SK-N-SH (cell line): ENCODE measurements at regions not wholly inside any gene's neighbourhood (a gene's known extent, or its start where the extent isn't known, plus 50 kb on each side); places are given as distances from the start of the nearest gene placed in this dataset.

Experiments used
- CTCF ChIA-PET: fragments of 300-600, 350-600 bp; formaldehyde crosslinking; extraction: SDS; loops from one replicate; lab custom pipeline; 2021; lab: Yijun Ruan, JAX
- POLR2A ChIA-PET: fragments of 350-600 bp; sonication (Branson Sonifier 250); formaldehyde crosslinking; extraction: SDS; loops from one replicate; lab custom pipeline; 2020; ENCODE audit warnings: antibody characterized with exemption, inconsistent platforms; lab: Yijun Ruan, JAX
- DNase-seq: peaks from one replicate; pipeline ENCODE4 v3.0.0; 2012
- H2AFZ ChIP-seq: fragments of 200-600 bp; sonication (generic); 2 replicates; pipeline ENCODE4 v1.8.1; 2016; ENCODE audit warnings: antibody characterized with exemption, mild to moderate bottlenecking, low read depth
- H3F3A ChIP-seq: fragments of 200-600 bp; sonication (generic); replicated peaks from 2 replicates; pipeline ENCODE3; 2016; ENCODE audit warnings: antibody characterized with exemption, mild to moderate bottlenecking; ENCODE audit not compliant: insufficient read depth
- H3K27ac ChIP-seq, 2 experiments: fragments of 200-500 bp in 1 of 2; fragments of 200-600 bp in 1 of 2; sonication (Bioruptor generic) in 1 of 2; sonication (generic), shearing (Covaris generic) in 1 of 2; 2 replicates each; pipeline versions ENCODE4 v1.5.1 to v1.6.1; 2014 to 2016; ENCODE audit warnings: low read depth in 2 of 2, inconsistent platforms in 1 of 2, low read length in 1 of 2, mild to moderate bottlenecking in 1 of 2, mixed read lengths in 1 of 2
- H3K27me3 ChIP-seq: fragments of 200-600 bp; sonication (generic), shearing (Covaris generic); 2 replicates; pipeline ENCODE4 v1.6.1; 2016; ENCODE audit warnings: mixed run types; ENCODE audit not compliant: insufficient read depth
- H3K36me3 ChIP-seq, 2 experiments: fragments of 200-500 bp in 1 of 2; fragments of 200-600 bp in 1 of 2; sonication (Bioruptor generic) in 1 of 2; sonication (generic) in 1 of 2; replicated peaks in 1 of 2; 2 replicates each; pipeline versions ENCODE3 to v1.5.1; 2014 to 2016; ENCODE audit warnings: low read length in 1 of 2, mild to moderate bottlenecking in 1 of 2; ENCODE audit not compliant: insufficient read depth in 2 of 2, control insufficient read depth in 1 of 2
- H3K4me1 ChIP-seq, 2 experiments: fragments of 200-500 bp in 1 of 2; fragments of 200-600 bp in 1 of 2; sonication (Bioruptor generic) in 1 of 2; sonication (generic), shearing (Covaris generic) in 1 of 2; 2 replicates each; pipeline versions ENCODE4 v1.5.1 to v1.6.1; 2014 to 2016; ENCODE audit warnings: low read depth in 1 of 2, low read length in 1 of 2, mixed run types in 1 of 2; ENCODE audit not compliant: insufficient read depth in 2 of 2, control insufficient read depth in 1 of 2
- H3K4me2 ChIP-seq: fragments of 200-600 bp; sonication (generic), shearing (Covaris generic); 2 replicates; pipeline ENCODE4 v1.6.1; 2017; ENCODE audit warnings: mixed run types
- H3K4me3 ChIP-seq, 2 experiments: fragments of 200-500 bp in 1 of 2; fragments of 200-600 bp in 1 of 2; sonication (Bioruptor generic) in 1 of 2; sonication (generic), shearing (Covaris generic) in 1 of 2; 2 replicates each; pipeline versions ENCODE4 v1.5.1 to v1.8.1; 2014 to 2016; ENCODE audit warnings: low read depth in 2 of 2, inconsistent platforms in 1 of 2, low read length in 1 of 2, mild to moderate bottlenecking in 1 of 2, mixed read lengths in 1 of 2, moderate library complexity in 1 of 2
- H3K79me2 ChIP-seq: fragments of 200-600 bp; sonication (generic); 2 replicates; pipeline ENCODE4 v1.8.1; 2017; ENCODE audit warnings: mild to moderate bottlenecking; ENCODE audit not compliant: insufficient read depth
- H3K9ac ChIP-seq: fragments of 200-600 bp; sonication (generic); 2 replicates; pipeline ENCODE4 v1.6.1; 2017; ENCODE audit warnings: mixed run types
- H3K9me2 ChIP-seq: fragments of 200-600 bp; sonication (generic); 2 replicates; pipeline ENCODE4 v1.6.1; 2017; ENCODE audit warnings: mixed run types
- H3K9me3 ChIP-seq: fragments of 200-600 bp; sonication (generic); 2 replicates; pipeline ENCODE4 v1.6.1; 2017; ENCODE audit warnings: mixed run types, mild to moderate bottlenecking, moderate library complexity
- H4K20me1 ChIP-seq: fragments of 200-600 bp; sonication (generic); 2 replicates; pipeline ENCODE4 v1.6.1; 2017; ENCODE audit warnings: mild to moderate bottlenecking, mixed run types; ENCODE audit not compliant: insufficient read depth
- ELF1 ChIP-seq: IDR thresholded peaks from 2 replicates; pipeline ENCODE4 v1.4.0; 2012
- EP300 ChIP-seq, 2 experiments: IDR thresholded peaks; 2 replicates each; pipeline versions ENCODE4 v1.4.0 to v1.6.1; 2012; ENCODE audit warnings: borderline replicate concordance in 1 of 2, low read depth in 1 of 2, low read length in 1 of 2
- EZH2phosphoT487 ChIP-seq: fragments of 200-600 bp; sonication (generic); IDR thresholded peaks from 2 replicates; pipeline ENCODE4 v1.6.1; 2017; ENCODE audit warnings: low read depth, mixed run types, mild to moderate bottlenecking, antibody characterized with exemption, moderate library complexity, borderline replicate concordance
- FOXM1 ChIP-seq: IDR thresholded peaks from 2 replicates; pipeline ENCODE4 v1.4.0; 2012; ENCODE audit warnings: low read depth, mild to moderate bottlenecking
- GABPA ChIP-seq: IDR thresholded peaks from 2 replicates; pipeline ENCODE4 v1.4.0; 2012; ENCODE audit warnings: low read depth, mild to moderate bottlenecking
- GATA2 ChIP-seq: sonication (generic); formaldehyde crosslinking; IDR thresholded peaks from 2 replicates; pipeline ENCODE4 v1.5.0; 2020; ENCODE audit warnings: mild to moderate bottlenecking, missing genetic modification reagents
- NRF1 ChIP-seq: IDR thresholded peaks from 2 replicates; pipeline ENCODE4 v1.6.1; 2012; ENCODE audit warnings: low read depth, mild to moderate bottlenecking, low read length
- RFX5 ChIP-seq: IDR thresholded peaks from 2 replicates; pipeline ENCODE4 v1.6.1; 2012; ENCODE audit warnings: mild to moderate bottlenecking, improper control_type of control experiment, low read length
- RXRA ChIP-seq: IDR thresholded peaks from 2 replicates; pipeline ENCODE4 v1.4.0; 2012; ENCODE audit warnings: low read depth, mild to moderate bottlenecking, borderline replicate concordance
- SIN3A ChIP-seq: IDR thresholded peaks from 2 replicates; pipeline ENCODE4 v1.6.1; 2012; ENCODE audit warnings: low read depth, mild to moderate bottlenecking, low read length, moderate library complexity, borderline replicate concordance
- TCF12 ChIP-seq: IDR thresholded peaks from 2 replicates; pipeline ENCODE4 v1.4.0; 2012
- TEAD4 ChIP-seq: IDR thresholded peaks from 2 replicates; pipeline ENCODE4 v1.4.0; 2012; ENCODE audit warnings: mild to moderate bottlenecking, borderline replicate concordance; ENCODE audit not compliant: insufficient read depth
- YY1 ChIP-seq: IDR thresholded peaks from 2 replicates; pipeline ENCODE4 v1.4.0; 2012; ENCODE audit warnings: low read depth, mild to moderate bottlenecking
- WGBS: methylation state at CpG from one replicate; pipeline ENCODE4 v1.1.6; 2017; ENCODE audit warnings: low lambda C conversion rate; 5-methylcytosine and 5-hydroxymethylcytosine counted together
- TF ChIP-seq, protein P1 (sequence below): IDR thresholded peaks from 2 replicates; pipeline ENCODE4; 2012
- TF ChIP-seq, protein P2 (sequence below): fragments of 200-600 bp; sonication (generic); IDR thresholded peaks from 2 replicates; pipeline ENCODE4 v1.6.1; 2017; ENCODE audit warnings: antibody characterized with exemption, mild to moderate bottlenecking, moderate library complexity
- TF ChIP-seq, protein P3 (sequence below): fragments of 150-350 bp; IDR thresholded peaks from 2 replicates; pipeline ENCODE4 v1.6.1; 2016; ENCODE audit warnings: mild to moderate bottlenecking, low read depth, low read length
- TF ChIP-seq, protein P4 (sequence below): IDR thresholded peaks from 2 replicates; pipeline ENCODE4 v1.4.0; 2012; ENCODE audit warnings: low read depth, borderline replicate concordance
- TF ChIP-seq, protein P5 (sequence below): IDR thresholded peaks from 2 replicates; pipeline ENCODE4 v1.4.0; 2012; ENCODE audit warnings: low read depth
- TF ChIP-seq, protein P6 (sequence below): fragments of 150-350 bp; IDR thresholded peaks from 2 replicates; pipeline ENCODE4 v1.6.1; 2017; ENCODE audit warnings: antibody characterized with exemption, low read length, low read depth, borderline replicate concordance

DNA sequence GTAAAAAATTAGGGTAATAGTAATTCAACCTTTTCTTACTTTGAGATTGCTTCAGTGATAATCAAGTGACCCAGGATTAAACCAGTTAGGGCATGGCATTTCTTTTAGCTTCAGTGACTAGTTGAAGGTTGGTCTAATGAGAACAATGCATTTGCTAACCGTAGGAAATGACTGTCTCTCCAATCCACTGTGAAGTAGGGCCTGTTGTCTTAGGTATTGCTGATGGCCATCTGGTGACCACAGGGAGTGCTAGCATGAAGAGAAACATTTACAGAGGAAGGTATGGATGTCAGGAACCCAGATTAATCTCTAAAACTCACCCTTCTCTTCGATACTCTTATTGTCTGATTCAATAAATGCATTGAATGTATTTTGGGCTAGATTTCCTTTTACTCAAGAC is 535.9 kb upstream of the SEMA6A start:
- POLR2A ChIA-PET: no interaction called here
- TF ChIP-seq, protein P1, sequence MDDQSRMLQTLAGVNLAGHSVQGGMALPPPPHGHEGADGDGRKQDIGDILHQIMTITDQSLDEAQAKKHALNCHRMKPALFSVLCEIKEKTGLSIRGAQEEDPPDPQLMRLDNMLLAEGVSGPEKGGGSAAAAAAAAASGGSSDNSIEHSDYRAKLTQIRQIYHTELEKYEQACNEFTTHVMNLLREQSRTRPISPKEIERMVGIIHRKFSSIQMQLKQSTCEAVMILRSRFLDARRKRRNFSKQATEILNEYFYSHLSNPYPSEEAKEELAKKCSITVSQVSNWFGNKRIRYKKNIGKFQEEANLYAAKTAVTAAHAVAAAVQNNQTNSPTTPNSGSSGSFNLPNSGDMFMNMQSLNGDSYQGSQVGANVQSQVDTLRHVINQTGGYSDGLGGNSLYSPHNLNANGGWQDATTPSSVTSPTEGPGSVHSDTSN: no peak
- no peak for TF ChIP-seq GATA2
- TF ChIP-seq RXRA: no peak
- TF ChIP-seq ELF1: no peak
- TF ChIP-seq FOXM1: no peak
- TF ChIP-seq, protein P2, sequence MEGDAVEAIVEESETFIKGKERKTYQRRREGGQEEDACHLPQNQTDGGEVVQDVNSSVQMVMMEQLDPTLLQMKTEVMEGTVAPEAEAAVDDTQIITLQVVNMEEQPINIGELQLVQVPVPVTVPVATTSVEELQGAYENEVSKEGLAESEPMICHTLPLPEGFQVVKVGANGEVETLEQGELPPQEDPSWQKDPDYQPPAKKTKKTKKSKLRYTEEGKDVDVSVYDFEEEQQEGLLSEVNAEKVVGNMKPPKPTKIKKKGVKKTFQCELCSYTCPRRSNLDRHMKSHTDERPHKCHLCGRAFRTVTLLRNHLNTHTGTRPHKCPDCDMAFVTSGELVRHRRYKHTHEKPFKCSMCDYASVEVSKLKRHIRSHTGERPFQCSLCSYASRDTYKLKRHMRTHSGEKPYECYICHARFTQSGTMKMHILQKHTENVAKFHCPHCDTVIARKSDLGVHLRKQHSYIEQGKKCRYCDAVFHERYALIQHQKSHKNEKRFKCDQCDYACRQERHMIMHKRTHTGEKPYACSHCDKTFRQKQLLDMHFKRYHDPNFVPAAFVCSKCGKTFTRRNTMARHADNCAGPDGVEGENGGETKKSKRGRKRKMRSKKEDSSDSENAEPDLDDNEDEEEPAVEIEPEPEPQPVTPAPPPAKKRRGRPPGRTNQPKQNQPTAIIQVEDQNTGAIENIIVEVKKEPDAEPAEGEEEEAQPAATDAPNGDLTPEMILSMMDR: no peak
- no peak for TF ChIP-seq YY1
- TF ChIP-seq, protein P3, sequence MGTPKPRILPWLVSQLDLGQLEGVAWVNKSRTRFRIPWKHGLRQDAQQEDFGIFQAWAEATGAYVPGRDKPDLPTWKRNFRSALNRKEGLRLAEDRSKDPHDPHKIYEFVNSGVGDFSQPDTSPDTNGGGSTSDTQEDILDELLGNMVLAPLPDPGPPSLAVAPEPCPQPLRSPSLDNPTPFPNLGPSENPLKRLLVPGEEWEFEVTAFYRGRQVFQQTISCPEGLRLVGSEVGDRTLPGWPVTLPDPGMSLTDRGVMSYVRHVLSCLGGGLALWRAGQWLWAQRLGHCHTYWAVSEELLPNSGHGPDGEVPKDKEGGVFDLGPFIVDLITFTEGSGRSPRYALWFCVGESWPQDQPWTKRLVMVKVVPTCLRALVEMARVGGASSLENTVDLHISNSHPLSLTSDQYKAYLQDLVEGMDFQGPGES: no peak
- no peak for TF ChIP-seq NRF1
- TF ChIP-seq EZH2phosphoT487: no peak
- TF ChIP-seq, protein P4, sequence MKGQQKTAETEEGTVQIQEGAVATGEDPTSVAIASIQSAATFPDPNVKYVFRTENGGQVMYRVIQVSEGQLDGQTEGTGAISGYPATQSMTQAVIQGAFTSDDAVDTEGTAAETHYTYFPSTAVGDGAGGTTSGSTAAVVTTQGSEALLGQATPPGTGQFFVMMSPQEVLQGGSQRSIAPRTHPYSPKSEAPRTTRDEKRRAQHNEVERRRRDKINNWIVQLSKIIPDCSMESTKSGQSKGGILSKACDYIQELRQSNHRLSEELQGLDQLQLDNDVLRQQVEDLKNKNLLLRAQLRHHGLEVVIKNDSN: no peak
- TF ChIP-seq TCF12: no peak
- TF ChIP-seq, protein P5, sequence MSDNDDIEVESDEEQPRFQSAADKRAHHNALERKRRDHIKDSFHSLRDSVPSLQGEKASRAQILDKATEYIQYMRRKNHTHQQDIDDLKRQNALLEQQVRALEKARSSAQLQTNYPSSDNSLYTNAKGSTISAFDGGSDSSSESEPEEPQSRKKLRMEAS: no peak
- TF ChIP-seq GABPA: no peak
- no peak for TF ChIP-seq TEAD4
- TF ChIP-seq RFX5: no peak
- no peak for TF ChIP-seq EP300 (IDR thresholded peaks at IDR 0.05; ENCODE audit: borderline replicate concordance in 1 of 2, low read depth in 1 of 2, low read length in 1 of 2)
- TF ChIP-seq, protein P6, sequence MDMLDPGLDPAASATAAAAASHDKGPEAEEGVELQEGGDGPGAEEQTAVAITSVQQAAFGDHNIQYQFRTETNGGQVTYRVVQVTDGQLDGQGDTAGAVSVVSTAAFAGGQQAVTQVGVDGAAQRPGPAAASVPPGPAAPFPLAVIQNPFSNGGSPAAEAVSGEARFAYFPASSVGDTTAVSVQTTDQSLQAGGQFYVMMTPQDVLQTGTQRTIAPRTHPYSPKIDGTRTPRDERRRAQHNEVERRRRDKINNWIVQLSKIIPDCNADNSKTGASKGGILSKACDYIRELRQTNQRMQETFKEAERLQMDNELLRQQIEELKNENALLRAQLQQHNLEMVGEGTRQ: no peak
- no peak for TF ChIP-seq SIN3A
- Histone ChIP-seq H3K79me2 (no peaks in the 10 kb centered on the region), H3K4me2 (no peak overlapping the region), H3K27ac (no peak overlapping the region), H4K20me1 (no peaks in the 10 kb centered on the region), H3K27me3 (no peaks in the 10 kb centered on the region), H3K9me2 (no peaks in the 10 kb centered on the region), H3K4me3 (no peak overlapping the region), H3K36me3 (no peaks in the 10 kb centered on the region), H3K9me3 (no peaks in the 10 kb centered on the region), H3K9ac (no peak overlapping the region), H2AFZ (no peak overlapping the region), H3K4me1 (no peaks in the 10 kb centered on the region), H3F3A (no peaks in the 10 kb centered on the region)
- WGBS: 40% methylated on average over 2 of the region's 2 CpGs
- DNase-seq: no peak
- CTCF ChIA-PET: no interaction called here
